Fibroblast of skin of back (primary cell): ENCODE measurements at regions not wholly inside any gene's neighbourhood (a gene's known extent, or its start where the extent isn't known, plus 50 kb on each side); places are given as distances from the start of the nearest gene placed in this dataset.

Source experiments
- DNase-seq: peaks from one replicate; pipeline ENCODE4 v3.0.0-alpha.2; 2013

- DNase-seq, result no peak
These were observed 329.8 kb downstream of the ZNF608 start for GRCh38 chr5:124416627-124417026.

- no peak for DNase-seq
These were observed 331.5 kb downstream of the ZNF608 start for GRCh38 chr5:124414973-124415372.

- no peak for DNase-seq
These were observed 335.6 kb downstream of the ZNF608 start for GRCh38 chr5:124410539-124411488.

GRCh38 chr5:124408738-124409453, 337.5 kb downstream of the ZNF608 start:
- DNase-seq, result peak; percentile 15

- DNase-seq, result no peak
These were observed 341.6 kb downstream of the ZNF608 start for GRCh38 chr5:124404796-124405195.

GRCh38 chr5:124403281-124403680, 343.2 kb downstream of the ZNF608 start:
- no peak for DNase-seq

GRCh38 chr5:124402144-124402581, 344.3 kb downstream of the ZNF608 start:
- no peak for DNase-seq

GRCh38 chr5:124401476-124402143, 344.8 kb downstream of the ZNF608 start:
- DNase-seq, result no peak

GRCh38 chr5:124399426-124399961, 346.9 kb downstream of the ZNF608 start:
- DNase-seq, result no peak

- peak; percentile 47 for DNase-seq
These were observed 348.0 kb downstream of the ZNF608 start for GRCh38 chr5:124398460-124398859.

- DNase-seq, result no peak
These were observed 349.1 kb downstream of the ZNF608 start for GRCh38 chr5:124397317-124397716.

- no peak for DNase-seq
These were observed 350.5 kb downstream of the ZNF608 start for GRCh38 chr5:124395926-124396325.

- no peak for DNase-seq
These were observed 351.2 kb downstream of the ZNF608 start for GRCh38 chr5:124395287-124395686.

GRCh38 chr5:124394700-124395245, 351.7 kb downstream of the ZNF608 start:
- no peak for DNase-seq

GRCh38 chr5:124393584-124394379, 352.7 kb downstream of the ZNF608 start:
- DNase-seq, result no peak

- DNase-seq, result no peak
These were observed 362.7 kb downstream of the ZNF608 start for GRCh38 chr5:124383693-124384092.

- DNase-seq, result no peak
These were observed 369.1 kb downstream of the ZNF608 start for GRCh38 chr5:124377386-124377785.

- DNase-seq, result peak; percentile 15
These were observed 372.6 kb downstream of the ZNF608 start for GRCh38 chr5:124373883-124374282.

- no peak for DNase-seq
These were observed 374.0 kb downstream of the ZNF608 start for GRCh38 chr5:124372457-124372856.

- DNase-seq, result no peak
These were observed 375.2 kb downstream of the ZNF608 start for GRCh38 chr5:124371111-124371706.

GRCh38 chr5:124370601-124371000, 375.8 kb downstream of the ZNF608 start:
- DNase-seq, result no peak
